GM18868 (cell line): ENCODE measurements at regions not wholly inside any gene's neighbourhood (a gene's known extent, or its start where the extent isn't known, plus 50 kb on each side); places are given as distances from the start of the nearest gene placed in this dataset.

Experiments used
- ATAC-seq: cut with Tn5 transposase; IDR thresholded peaks from one replicate; pipeline ENCODE4 v1.9.1; 2021; ENCODE audit warnings: mild to moderate bottlenecking, moderate library complexity; ENCODE audit not compliant: unreplicated experiment

DNA sequence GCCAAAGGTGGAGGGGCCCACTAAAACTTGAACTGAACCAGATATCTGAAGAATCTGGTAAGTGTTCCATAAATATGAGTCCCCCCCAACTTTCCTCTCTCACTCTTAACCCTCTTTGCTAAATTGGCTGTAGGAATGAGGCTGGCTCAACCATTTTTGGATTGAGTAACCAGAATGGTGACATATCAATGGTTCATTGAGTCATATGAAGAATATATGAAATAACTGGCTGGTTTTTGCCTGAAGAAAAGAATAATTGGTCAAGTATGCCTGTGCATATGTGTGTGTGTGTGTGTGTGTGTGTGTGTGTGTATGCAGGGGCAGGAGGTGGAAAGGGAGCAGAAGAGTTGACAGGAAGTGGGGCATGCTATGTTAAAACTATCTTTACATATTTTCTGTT, 472.9 kb upstream of the THBS1 start:
- ATAC-seq, result no peak

DNA sequence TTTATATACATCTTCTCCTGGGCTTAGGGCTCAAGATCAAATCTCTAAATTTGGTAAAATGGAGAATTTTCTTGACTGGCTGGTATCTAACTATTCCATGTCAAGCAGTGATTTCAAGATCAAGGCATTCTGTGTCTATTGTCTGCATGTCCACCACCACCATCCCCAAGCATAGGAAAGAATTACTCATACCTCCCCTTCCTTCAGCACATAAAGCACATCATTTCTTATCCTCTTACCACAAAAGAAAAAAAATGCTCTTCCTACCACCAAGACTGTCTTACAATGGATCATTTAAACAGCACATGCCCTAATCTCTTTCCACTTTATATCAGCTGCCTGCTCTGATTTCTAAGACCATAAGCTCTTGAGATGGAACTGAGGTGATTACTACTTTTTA, 470.5 kb upstream of the THBS1 start:
- no peak for ATAC-seq

DNA sequence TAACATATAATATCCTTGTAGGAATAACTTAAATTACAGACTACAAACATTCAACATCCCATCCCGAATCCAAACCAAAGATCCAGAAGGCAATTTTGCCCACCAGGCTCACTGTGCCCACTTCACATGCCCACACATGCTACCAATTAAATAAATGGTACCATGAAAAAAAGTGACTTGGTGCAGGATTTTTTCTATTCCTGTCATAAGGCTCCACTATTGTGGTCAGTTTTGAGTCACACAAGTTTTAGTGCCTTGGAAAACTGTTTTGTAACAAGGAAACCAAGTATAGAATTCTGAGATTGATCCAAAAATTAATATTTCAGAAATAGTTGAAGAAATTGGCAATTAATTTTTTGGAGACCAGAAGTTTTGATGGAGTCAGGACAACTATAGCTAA, 470.1 kb upstream of the THBS1 start:
- ATAC-seq, result no peak

DNA sequence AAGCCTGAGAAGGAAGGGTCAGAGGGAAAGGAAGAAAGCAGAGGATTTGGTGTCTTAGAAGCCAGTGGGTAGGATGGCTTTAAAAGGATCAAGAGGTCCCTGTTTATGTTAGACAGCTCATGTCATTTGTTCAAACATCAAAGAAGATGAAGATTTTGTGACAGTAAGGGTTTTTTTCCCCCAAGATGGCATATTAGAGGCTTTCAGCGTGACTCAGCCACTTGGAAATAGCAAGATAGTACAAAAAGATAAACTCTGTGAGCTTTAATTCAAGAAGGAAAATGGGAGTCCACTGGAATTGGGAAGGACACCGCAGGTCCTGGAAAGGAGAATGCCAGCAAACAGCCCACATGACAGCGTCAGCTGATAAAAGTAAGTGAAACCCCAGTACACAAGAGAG, 467.1 kb upstream of the THBS1 start:
- no peak for ATAC-seq

DNA sequence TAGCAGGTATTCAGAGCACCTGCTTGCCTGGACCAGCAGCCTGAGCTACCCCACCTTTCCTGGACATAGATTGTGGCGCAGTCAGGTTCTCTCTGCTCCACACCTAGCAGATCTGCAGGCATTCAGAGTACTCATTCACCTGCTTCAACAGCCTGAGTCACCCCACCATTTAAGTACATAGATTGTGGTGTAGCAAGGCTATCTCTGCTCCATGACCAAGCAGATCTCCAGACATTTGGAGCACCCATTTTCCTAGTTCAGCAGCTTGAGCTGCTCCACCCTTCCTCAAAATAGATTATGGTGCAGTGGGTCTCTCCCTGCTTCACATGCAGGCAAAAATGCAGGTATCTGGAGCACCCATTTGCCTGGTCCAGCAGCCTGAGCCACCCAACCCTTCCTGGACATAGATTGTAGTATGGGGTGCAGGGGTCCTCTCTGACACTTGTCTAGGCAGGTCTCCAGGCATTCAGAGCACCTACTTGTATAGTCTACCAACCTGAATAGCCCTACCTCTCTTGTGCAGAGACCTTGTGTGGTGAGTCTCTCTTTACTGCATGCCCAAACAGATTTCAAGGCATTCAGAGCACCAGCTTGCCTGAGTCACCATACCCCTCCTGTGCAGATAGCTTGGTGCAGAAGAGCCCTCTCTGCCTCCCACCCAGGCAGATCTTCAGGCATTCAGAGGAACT, 466.0 kb upstream of the THBS1 start:
- ATAC-seq, result no peak

DNA sequence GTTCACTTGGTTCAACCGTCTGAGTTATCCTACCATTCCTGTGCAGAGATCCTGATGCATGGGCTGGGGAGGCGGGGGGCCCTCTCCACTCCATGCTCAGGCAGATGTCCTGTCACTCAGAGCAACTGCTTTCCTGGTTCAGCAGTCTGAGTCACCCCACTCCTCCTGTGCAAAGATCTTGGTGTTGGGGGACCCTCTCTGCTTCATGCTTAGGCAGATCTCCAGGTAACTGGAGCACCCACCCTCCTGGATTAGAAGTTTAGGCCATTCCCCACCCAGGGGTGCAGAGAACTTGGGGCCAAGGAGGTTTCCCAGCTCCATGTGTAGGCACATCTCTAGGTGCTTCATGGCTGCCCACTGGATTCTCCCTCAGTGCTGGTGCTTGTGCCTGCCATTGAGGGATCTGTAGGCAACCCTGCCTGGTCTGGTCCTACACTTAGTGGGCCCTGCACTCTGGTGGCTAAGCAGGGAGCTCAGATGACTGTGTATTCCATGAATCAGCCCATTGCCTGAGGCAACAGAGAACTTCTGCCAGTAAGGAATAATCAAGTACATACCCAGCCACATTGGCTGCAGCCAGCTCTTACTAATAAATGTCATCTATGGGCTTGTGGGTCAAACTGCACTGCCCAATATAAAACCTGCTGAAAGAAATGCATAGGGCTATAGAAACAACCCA, 465.4 kb upstream of the THBS1 start:
- no peak for ATAC-seq

DNA sequence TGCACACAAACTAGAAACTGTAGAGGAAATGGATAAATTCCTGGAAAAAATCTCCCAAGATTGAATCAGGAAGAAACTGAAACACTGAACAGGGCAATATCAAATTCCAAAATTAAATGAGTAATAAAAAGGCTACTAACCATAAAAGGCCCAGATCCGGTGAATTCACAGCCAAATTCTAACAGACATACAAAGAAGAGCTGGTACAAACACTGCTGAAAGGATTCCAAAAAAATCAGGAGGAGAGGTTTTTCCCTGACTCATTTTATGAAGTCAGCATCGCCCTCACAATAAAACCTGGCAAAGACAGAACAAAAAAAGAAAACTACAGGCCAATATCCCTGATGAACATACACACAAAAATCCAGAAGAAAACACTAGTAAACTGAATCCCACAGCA, 462.4 kb upstream of the THBS1 start:
- ATAC-seq, result no peak

DNA sequence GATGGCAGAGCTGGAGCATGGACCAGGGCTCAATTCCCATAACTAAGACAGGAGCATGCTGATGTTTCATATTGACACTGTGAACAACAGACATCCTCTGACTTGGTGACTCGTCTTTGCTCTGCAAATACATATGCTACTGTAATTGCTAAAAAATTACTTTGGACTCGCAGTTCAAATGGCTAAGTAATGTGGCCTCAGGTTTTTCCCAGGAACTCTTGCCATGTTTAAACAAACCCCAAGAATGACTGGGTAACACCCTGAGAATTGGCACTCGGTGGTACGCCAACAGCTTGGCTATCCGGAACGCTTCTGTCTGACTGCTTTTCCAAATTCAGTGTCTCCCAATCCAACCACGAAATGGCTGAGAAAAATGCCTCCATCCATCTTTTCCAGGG, 456.7 kb upstream of the THBS1 start:
- no peak for ATAC-seq

DNA sequence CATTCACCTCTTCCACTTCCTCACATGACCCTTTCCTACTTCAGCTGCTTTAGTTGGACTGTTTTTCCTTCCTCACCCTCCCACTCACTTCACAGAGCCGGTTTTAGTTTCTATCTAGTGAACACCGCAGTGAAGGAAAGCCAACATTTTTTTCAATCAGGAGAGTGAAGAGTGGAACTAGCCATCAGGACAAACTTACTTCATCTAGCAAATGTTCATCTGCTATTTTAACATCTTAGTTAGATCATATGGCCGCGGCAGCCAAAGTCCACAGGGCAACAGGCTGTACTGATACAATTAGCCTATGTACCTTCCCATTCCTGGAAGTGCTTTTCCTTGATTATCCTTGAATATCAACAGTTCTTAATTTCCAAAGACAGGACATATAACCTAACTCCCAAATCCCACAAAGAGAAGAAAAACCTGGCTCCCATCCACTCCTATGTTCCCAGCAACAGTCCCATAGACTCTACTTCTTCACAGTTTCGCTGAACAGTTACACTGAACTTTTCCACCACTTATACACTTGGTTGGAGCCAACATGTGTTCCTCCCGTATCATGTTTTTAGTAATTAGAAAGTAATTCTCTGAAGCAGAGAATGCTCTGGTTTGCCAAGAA, 456.2 kb upstream of the THBS1 start:
- no peak for ATAC-seq

DNA sequence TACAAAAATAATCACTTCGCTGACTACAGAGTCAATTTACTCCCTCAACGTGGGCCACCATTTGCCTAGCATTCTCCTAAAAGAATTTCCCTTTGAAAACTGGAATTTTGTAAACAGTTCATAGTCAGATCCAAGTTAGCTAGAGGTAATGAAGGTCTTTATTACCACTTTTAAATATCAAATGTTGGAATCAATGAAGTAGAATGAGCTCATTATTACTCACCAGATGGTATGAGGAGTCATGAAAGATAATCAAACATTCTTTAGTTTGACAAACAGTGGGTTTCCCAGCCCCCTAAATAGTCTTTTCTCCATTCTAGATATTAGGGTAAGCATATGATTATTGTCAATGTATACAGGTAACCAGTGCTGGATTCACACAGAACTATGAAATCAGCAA, 455.7 kb upstream of the THBS1 start:
- no peak for ATAC-seq

DNA sequence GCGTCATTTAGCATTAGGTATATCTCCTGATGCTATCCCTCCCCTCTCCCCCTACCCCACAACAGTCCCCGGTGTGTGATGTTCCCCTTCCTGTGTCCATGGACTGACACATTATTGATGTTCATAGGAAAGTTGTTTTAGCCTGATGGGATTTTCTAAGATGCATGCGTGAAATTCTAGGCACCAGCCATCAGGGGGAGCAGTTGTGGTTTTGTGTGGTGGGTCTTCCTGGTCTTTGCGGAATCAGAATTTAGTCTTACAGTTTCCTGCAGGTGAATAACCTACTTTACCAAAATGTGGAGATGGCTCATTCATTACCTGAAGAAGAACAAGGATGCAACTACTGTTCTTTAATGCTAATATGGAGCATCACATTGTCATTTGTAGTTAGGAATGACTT, 455.0 kb upstream of the THBS1 start:
- no peak for ATAC-seq

DNA sequence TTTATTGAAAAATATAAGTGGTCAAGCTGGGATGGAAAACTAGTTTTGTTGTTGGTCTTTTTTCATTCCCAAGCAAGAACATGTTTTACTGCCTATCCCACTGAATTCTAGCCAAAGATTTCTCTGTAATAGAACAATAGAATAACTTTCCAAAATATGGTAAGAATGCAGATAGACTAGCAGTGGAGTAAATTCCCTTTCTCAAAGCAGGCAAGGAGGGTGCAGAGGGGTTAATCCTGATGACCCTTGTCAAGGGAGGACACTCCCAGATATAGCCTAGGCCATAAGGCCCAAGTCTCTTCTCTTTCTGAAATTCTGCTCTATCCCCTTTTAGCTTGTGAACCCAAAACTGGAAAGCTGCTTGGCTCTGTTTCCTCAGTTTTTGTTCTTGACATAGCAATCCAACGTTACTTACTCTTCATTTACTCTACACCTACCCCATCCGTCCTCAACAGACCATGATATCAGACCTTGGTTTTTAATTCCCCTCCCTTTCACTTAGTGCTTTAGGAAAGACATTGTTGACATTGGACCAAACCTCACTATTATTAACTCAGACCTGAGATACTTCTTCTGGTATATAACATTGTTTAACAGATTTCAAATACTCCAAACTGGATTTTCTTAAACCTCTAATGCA, 453.6 kb upstream of the THBS1 start:
- ATAC-seq, result no peak

DNA sequence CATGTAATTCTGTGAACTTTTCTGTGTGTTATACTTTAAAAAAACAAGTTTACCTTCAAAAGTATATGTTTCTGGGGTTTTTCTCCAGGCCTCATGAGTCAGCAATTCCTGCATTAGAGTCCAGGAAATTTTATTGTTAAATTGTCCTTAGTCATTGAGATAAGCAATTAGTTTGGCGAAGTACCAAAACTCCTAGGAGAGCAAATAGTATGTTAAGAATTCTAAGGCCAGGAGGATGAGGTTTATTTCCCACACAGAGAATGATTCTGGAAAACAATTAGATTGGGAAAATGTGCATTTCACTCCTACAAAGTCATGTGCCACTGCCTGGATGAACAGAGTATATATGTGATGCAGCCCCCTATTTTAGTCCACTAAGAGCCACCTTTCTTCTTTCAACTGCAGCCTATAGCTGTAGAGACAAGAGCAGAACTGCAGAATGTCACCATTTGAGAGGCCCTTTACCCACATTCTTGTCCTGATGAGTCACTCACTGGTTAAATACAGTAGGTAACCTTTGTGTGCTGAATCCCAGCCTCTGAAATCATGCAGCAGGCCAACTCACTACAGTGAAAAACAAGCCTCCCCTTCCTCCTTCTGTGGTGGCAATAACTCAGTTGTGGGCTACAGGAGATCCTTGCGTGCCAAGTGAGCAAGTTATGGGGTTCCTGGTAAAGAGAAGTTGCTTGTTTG, 452.8 kb upstream of the THBS1 start:
- ATAC-seq, result no peak

DNA sequence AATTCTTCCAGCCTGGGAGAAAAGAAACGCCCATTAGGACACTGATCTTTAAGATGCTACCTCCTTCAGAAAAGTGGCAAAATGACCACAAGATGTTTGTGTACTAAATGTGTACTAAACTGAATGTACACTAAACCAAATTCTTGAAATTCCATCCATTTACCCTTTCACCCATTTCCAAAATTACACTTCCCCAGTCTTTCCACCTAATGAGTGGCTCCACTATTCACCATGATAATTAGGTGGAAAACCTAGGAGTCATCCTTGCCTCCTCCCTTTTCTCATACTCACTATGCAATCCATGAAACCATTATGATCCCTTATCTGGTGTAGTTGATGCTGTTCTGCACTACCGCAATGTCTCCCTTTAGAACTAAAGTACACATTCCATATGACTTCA, 452.1 kb upstream of the THBS1 start:
- no peak for ATAC-seq

DNA sequence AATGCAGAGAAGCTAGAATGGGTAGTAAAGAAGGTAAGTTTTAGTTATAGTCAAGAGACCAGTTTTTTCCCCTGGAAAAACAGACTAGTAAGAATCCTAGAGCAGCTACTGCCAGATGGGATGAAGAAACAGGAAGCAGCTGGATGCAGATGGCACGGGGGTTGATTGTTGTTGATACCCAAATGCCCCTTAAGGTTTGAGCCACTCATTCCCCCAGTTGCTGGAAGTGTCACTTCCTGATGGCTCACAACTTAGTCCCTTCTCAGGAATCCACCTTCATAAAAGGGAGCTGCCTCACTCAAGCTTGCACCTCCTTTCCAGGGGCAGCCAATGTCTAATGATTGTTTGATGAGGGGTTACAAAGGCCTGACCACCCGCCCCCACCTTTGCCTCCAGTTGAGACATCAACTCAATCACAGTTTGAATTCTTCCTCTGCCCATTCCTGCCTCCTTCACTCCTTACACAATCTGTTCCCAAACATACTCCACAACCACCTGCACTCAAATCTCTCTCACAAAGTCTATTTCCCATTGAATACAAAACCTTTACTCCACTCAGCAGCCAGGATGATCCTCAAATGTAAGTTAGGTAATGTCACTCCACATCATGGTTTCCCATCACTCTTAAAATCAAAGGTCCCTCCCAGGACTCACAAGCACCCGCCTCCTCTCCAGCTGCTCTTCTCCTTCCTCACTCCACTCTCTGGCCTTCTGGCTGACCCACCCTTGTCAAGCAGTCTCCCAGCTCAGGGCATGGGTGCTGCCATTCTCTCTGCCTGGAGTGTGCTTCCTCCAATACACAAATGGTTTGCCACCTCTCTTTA, 450.1 kb upstream of the THBS1 start:
- ATAC-seq, result no peak

DNA sequence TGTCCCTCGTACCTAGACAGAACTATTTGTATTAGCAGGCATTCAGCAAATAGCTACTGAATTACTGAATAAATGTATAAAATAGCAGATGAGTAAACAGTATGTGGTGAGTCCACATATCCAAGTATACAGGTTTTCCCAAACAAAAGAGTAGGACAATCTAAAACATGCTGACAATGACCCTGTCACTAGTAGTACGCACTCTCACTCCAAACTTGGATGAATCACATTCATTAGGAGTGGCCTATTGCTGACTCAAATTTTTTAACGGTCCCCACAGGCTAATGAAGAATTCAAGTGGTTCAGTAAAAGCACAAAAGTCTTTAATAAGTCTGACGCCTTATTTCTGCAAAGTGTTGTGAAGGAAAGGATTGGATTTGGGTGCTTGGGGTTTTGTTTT, 449.3 kb upstream of the THBS1 start:
- no peak for ATAC-seq

DNA sequence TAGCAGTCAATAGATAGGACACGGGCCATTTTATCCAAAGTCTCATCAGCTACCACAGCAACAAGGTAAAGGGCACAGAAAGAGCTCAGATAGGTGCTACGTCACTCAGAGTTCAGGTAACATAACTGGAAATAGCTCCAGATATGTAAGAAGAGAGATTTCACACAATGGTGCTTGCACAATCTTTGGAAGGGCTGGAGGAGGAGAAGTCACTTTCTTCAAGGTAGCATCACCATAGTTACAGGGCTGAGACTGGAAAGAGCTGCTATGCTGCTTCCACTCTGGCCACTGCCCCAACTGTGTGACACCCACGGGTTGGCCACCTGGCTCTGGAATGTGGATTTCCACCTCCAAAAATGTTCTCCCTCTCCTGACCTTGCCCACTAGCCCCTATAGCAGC, 448.8 kb upstream of the THBS1 start:
- ATAC-seq, result no peak

DNA sequence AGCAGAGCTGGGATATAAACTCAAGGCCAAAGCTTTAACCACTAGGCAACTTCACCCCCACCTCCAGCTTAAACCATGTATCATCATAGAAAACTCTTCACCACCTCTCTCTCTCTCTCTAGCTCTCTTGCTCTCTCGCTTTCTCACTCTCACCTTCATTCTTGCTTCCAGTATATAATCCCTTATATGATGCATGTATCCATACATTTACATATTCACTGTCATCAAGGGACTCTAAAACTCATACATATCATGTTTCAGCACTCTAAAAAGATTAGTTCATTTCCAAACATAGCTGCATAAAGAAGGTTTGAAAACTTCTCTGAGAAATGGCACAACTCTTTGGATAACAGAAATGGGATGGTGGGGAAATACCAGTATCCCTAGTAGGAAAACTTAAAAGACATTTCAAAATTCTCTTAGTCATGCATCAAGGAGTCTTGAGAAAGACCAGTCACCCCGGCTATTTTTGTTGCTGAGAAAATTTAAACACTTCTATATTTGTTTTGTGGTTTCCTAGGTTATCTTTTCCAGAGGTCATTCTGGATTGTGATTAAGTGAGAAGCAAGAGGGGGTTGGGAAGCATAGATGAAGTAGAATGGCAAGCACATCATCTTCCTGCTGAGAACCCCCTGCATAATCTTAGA, 447.8 kb upstream of the THBS1 start:
- ATAC-seq, result no peak

DNA sequence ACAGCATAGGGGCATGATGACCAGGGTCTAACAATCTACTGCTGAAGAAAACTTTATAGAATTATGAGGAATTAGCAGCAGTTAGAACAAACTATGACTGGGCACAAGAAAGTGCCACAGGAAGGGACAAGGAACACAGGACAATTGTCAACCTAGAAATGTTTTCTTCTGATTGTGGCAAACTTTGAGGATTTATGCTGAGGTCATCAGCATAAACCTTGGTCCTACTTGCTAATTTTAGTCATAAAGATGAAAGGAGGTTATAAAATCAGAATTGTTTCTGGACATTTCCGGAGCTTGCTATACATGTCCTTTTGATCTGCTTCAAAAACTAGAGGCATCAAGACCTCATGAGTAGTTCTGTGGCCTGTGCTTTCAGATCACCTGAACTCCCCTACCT, 446.6 kb upstream of the THBS1 start:
- no peak for ATAC-seq

DNA sequence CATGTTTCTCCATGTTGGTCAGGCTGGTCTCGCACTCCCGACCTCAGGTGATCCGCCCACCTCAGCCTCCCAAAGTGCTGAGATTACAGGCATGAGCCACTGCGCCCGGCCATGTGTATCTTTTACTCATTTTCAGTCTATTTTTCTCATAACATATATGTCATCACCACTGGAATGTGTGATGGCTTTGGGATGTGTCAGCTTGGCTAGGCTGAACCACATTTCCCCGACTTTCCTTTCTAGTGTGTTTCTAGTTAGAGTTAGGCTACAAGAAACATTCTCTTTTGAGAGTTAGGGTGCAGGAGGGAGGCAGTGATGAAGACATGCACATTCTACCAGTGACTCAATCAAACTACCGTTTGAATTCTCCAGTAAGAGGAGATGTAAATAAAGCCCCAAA, 444.9 kb upstream of the THBS1 start:
- ATAC-seq, result no peak
